ENCODE measurements at regions not wholly inside any gene's neighbourhood (a gene's known extent, or its start where the extent isn't known, plus 50 kb on each side); places are given as distances from the start of the nearest gene placed in this dataset.

- ATAC-seq: peak; percentile 56
These were observed 95.4 kb downstream of the LSM3 start for GRCh38 chr3:14273901-14274611.

- no peak for ATAC-seq
These were observed 96.0 kb downstream of the LSM3 start for GRCh38 chr3:14274612-14274936.

GRCh38 chr3:14274999-14275961 is 96.7 kb downstream of the LSM3 start:
- no peak for ATAC-seq

- ATAC-seq: no peak
These were observed 97.6 kb downstream of the LSM3 start for GRCh38 chr3:14275962-14276909.

- ATAC-seq: no peak
These were observed 98.9 kb downstream of the LSM3 start for GRCh38 chr3:14277557-14277956.

GRCh38 chr3:14278265-14278798 is 99.7 kb downstream of the LSM3 start:
- ATAC-seq: no peak

GRCh38 chr3:14278799-14279625 is 100.4 kb downstream of the LSM3 start:
- ATAC-seq: no peak

- no peak for ATAC-seq
These were observed 101.0 kb downstream of the LSM3 start for GRCh38 chr3:14279626-14280061.

GRCh38 chr3:14280326-14280725 is 101.7 kb downstream of the LSM3 start:
- ATAC-seq: peak; percentile 64

- no peak for ATAC-seq
These were observed 102.4 kb downstream of the LSM3 start for GRCh38 chr3:14281053-14281452.

GRCh38 chr3:14282001-14282705 is 103.5 kb downstream of the LSM3 start:
- ATAC-seq: no peak

- no peak for ATAC-seq
These were observed 104.1 kb downstream of the LSM3 start for GRCh38 chr3:14282706-14283075.

- no peak for ATAC-seq
These were observed 104.6 kb downstream of the LSM3 start for GRCh38 chr3:14283092-14283812.

GRCh38 chr3:14283813-14284438 is 105.3 kb downstream of the LSM3 start:
- ATAC-seq: no peak

- ATAC-seq: no peak
These were observed 106.3 kb downstream of the LSM3 start for GRCh38 chr3:14284694-14285547.

- no peak for ATAC-seq
These were observed 106.9 kb downstream of the LSM3 start for GRCh38 chr3:14285548-14285925.

- no peak for ATAC-seq
These were observed 108.4 kb downstream of the LSM3 start for GRCh38 chr3:14286887-14287500.

GRCh38 chr3:14288177-14288788 is 109.7 kb downstream of the LSM3 start:
- no peak for ATAC-seq
